ENCODE measurements at regions not wholly inside any gene's neighbourhood (a gene's known extent, or its start where the extent isn't known, plus 50 kb on each side); places are given as distances from the start of the nearest gene placed in this dataset.

DNA sequence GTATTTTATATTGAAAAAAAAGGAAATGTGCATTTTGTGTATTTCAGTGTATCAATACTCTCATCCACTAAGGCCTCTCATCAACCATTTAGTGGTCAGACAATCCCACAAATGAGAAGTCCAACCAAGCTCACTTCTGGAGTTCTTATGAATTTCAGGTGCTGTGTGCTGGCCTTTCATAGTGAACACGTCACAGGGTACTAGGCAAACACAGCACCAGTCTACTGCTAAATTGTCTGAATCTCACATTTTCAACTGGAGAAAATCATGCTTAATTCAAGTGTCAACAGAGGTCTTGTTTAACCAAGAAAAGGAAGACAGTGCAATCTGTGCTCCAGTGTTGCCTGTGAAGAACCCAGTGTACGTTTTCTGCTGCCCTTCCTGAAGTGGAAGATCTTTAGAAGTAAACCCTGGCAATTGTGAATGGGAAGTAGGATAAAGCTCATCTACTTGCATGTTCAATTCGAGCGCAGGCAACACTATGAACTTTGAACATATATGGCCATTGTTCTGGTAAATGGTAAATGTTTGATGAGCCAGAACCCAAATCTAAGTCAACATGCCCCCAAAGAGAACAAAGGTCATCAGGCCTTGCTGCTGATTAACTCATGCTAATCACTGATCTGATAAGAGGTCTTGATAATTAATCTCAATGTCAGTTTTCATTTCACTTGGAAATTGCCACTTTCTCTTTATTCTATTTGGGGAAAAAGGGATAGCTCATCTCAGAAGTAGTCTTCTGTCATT, 439.2 kb upstream of the SOX9 start:
- H3K27ac Mint-ChIP-seq: no peak overlapping the region
- H3F3A ChIP-seq (replicated peaks; ENCODE audit: low read depth): no peaks in the 10 kb centered on the region
- H4K20me1 ChIP-seq (replicated peaks; ENCODE audit: insufficient read depth): no peaks in the 10 kb centered on the region
- no peaks in the 10 kb centered on the region for H3K4me1 Mint-ChIP-seq
- DNase-seq (ENCODE audit: low spot score) (no peak), ATAC-seq (no peak)
- H3K9me2 ChIP-seq (ENCODE audit: insufficient read depth): peaks cover 6% of the 10 kb centered on the region; the same call in 1 of the 2 replicates
- no peak for TF ChIP-seq ZNF114 (CRISPR knock-in tag; IDR thresholded peaks at IDR 0.05)
- TF ChIP-seq EZH2 (IDR thresholded peaks at IDR 0.05; ENCODE audit: low read depth, unreplicated experiment): no peak
- TF ChIP-seq, protein P1, sequence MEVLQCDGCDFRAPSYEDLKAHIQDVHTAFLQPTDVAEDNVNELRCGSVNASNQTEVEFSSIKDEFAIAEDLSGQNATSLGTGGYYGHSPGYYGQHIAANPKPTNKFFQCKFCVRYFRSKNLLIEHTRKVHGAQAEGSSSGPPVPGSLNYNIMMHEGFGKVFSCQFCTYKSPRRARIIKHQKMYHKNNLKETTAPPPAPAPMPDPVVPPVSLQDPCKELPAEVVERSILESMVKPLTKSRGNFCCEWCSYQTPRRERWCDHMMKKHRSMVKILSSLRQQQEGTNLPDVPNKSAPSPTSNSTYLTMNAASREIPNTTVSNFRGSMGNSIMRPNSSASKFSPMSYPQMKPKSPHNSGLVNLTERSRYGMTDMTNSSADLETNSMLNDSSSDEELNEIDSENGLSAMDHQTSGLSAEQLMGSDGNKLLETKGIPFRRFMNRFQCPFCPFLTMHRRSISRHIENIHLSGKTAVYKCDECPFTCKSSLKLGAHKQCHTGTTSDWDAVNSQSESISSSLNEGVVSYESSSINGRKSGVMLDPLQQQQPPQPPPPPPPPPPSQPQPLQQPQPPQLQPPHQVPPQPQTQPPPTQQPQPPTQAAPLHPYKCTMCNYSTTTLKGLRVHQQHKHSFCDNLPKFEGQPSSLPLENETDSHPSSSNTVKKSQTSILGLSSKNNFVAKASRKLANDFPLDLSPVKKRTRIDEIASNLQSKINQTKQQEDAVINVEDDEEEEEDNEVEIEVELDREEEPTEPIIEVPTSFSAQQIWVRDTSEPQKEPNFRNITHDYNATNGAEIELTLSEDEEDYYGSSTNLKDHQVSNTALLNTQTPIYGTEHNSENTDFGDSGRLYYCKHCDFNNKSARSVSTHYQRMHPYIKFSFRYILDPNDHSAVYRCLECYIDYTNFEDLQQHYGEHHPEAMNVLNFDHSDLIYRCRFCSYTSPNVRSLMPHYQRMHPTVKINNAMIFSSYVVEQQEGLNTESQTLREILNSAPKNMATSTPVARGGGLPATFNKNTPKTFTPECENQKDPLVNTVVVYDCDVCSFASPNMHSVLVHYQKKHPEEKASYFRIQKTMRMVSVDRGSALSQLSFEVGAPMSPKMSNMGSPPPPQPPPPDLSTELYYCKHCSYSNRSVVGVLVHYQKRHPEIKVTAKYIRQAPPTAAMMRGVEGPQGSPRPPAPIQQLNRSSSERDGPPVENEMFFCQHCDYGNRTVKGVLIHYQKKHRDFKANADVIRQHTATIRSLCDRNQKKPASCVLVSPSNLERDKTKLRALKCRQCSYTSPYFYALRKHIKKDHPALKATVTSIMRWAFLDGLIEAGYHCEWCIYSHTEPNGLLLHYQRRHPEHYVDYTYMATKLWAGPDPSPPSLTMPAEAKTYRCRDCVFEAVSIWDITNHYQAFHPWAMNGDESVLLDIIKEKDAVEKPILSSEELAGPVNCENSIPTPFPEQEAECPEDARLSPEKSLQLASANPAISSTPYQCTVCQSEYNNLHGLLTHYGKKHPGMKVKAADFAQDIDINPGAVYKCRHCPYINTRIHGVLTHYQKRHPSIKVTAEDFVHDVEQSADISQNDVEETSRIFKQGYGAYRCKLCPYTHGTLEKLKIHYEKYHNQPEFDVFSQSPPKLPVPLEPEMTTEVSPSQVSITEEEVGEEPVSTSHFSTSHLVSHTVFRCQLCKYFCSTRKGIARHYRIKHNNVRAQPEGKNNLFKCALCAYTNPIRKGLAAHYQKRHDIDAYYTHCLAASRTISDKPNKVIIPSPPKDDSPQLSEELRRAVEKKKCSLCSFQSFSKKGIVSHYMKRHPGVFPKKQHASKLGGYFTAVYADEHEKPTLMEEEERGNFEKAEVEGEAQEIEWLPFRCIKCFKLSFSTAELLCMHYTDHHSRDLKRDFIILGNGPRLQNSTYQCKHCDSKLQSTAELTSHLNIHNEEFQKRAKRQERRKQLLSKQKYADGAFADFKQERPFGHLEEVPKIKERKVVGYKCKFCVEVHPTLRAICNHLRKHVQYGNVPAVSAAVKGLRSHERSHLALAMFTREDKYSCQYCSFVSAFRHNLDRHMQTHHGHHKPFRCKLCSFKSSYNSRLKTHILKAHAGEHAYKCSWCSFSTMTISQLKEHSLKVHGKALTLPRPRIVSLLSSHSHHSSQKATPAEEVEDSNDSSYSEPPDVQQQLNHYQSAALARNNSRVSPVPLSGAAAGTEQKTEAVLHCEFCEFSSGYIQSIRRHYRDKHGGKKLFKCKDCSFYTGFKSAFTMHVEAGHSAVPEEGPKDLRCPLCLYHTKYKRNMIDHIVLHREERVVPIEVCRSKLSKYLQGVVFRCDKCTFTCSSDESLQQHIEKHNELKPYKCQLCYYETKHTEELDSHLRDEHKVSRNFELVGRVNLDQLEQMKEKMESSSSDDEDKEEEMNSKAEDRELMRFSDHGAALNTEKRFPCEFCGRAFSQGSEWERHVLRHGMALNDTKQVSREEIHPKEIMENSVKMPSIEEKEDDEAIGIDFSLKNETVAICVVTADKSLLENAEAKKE (CRISPR knock-in tag; IDR thresholded peaks at IDR 0.05): no peak
- no peak for TF ChIP-seq CTCF (conservative IDR thresholded peaks at IDR 0.05; ENCODE audit: low read depth in 2 of 2)
- no peak for TF ChIP-seq JUNB (IDR thresholded peaks at IDR 0.05; ENCODE audit: unreplicated experiment)
- TF ChIP-seq POLR2AphosphoS5 (IDR thresholded peaks at IDR 0.05; ENCODE audit: low read depth): no peak
- no peak for TF ChIP-seq ETS1 (IDR thresholded peaks at IDR 0.05)
- TF ChIP-seq STAT1 (IDR thresholded peaks at IDR 0.05; ENCODE audit: unreplicated experiment): no peak
- no peak for TF ChIP-seq REST (IDR thresholded peaks at IDR 0.05; ENCODE audit: unreplicated experiment)
- H3K36me3 Mint-ChIP-seq (ENCODE audit: low read depth): no peaks in the 10 kb centered on the region
- H3K4me2 ChIP-seq: no peak overlapping the region
- H3K79me2 ChIP-seq (replicated peaks; ENCODE audit: insufficient read depth): no peaks in the 10 kb centered on the region
- H3K4me1 ChIP-seq (ENCODE audit: insufficient read depth): no peaks in the 10 kb centered on the region
- H3K27me3 Mint-ChIP-seq (ENCODE audit: insufficient read depth, low read depth, poor library complexity): no peaks in the 10 kb centered on the region
- no peak overlapping the region for H3K4me3 ChIP-seq
- H3K4me3 Mint-ChIP-seq: no peak overlapping the region
- H2AFZ ChIP-seq: no peak overlapping the region
- no peaks in the 10 kb centered on the region for H3K27me3 ChIP-seq (ENCODE audit: insufficient read depth)
- H3K9me3 Mint-ChIP-seq: no peaks in the 10 kb centered on the region
- H3K36me3 ChIP-seq (ENCODE audit: insufficient read depth): no peaks in the 10 kb centered on the region
- no peak overlapping the region for H3K27ac ChIP-seq (ENCODE audit: low read depth)

Data from GM23338 (cell line).